Astrocyte (in vitro differentiated cells and primary cell): ENCODE measurements at regions not wholly inside any gene's neighbourhood (a gene's known extent, or its start where the extent isn't known, plus 50 kb on each side); places are given as distances from the start of the nearest gene placed in this dataset.

Experiments used
- CTCF ChIP-seq: IDR thresholded peaks from 2 replicates; pipeline ENCODE4 v1.5.1; 2011; ENCODE audit warnings: low read depth, mild to moderate bottlenecking, inconsistent platforms, low read length, moderate library complexity; ENCODE audit not compliant: insufficient read depth
- EZH2 ChIP-seq: IDR thresholded peaks from 2 replicates; pipeline ENCODE4 v1.6.1; 2012; ENCODE audit warnings: mild to moderate bottlenecking, low read length, inconsistent platforms; ENCODE audit not compliant: insufficient read depth

- TF ChIP-seq CTCF (no peak), EZH2 (no peak)
Observed at GRCh38 chr4:156242390-156242789, 288.7 kb upstream of the CTSO start.
